ENCODE measurements at regions not wholly inside any gene's neighbourhood (a gene's known extent, or its start where the extent isn't known, plus 50 kb on each side); places are given as distances from the start of the nearest gene placed in this dataset.

GRCh38 chr12:115770643-115771042, 506.9 kb downstream of the MED13L start:
- TF ChIP-seq CTCF (IDR thresholded peaks at IDR 0.05) (no peak), POLR2A (IDR thresholded peaks at IDR 0.05) (no peak)

All from lower leg skin (tissue), 3 donors.